RWPE2 (cell line): ENCODE measurements at regions not wholly inside any gene's neighbourhood (a gene's known extent, or its start where the extent isn't known, plus 50 kb on each side); places are given as distances from the start of the nearest gene placed in this dataset.

Source experiments
- ATAC-seq: fragments of 200-7000 bp; cut with Tn5 transposase; 3 replicates; pipeline ENCODE4 v1.9.1; 2021; ENCODE audit warnings: low read depth
- DNase-seq: peaks from one replicate; pipeline ENCODE4 v3.0.0-alpha.2; 2020; ENCODE audit warnings: low spot score
- H3K27ac ChIP-seq: fragments of 450-650 bp; 2 replicates; pipeline ENCODE4 v1.5.1; 2017; ENCODE audit warnings: mild to moderate bottlenecking; ENCODE audit not compliant: poor library complexity, severe bottlenecking
- H3K27me3 ChIP-seq: fragments of 250-450 bp; sonication (Bioruptor Pico); 2 replicates; pipeline ENCODE4 v1.5.1; 2021; ENCODE audit warnings: mild to moderate bottlenecking, moderate library complexity; ENCODE audit not compliant: insufficient read depth, poor library complexity, severe bottlenecking
- H3K36me3 ChIP-seq: fragments of 250-450 bp; sonication (Bioruptor Pico); 2 replicates; pipeline ENCODE4 v1.5.1; 2020; ENCODE audit warnings: low read depth, mild to moderate bottlenecking, moderate library complexity
- H3K4me1 ChIP-seq: fragments of 250-450 bp; sonication (Bioruptor Pico); 2 replicates; pipeline ENCODE4 v1.5.1; 2021; ENCODE audit warnings: mild to moderate bottlenecking, moderate library complexity; ENCODE audit not compliant: insufficient read depth, poor library complexity, severe bottlenecking
- H3K4me3 ChIP-seq: fragments of 250-450 bp; sonication (Bioruptor Pico); 2 replicates; pipeline ENCODE4 v1.5.1; 2021; ENCODE audit warnings: mild to moderate bottlenecking, moderate library complexity; ENCODE audit not compliant: severe bottlenecking
- H3K9me3 ChIP-seq: fragments of 250-450 bp; sonication (Bioruptor Pico); 2 replicates; pipeline ENCODE4 v1.5.1; 2021; ENCODE audit warnings: mild to moderate bottlenecking, moderate library complexity; ENCODE audit not compliant: severe bottlenecking
- TF ChIP-seq, protein P1 (sequence below): fragments of 450-650 bp; IDR thresholded peaks from one replicate; pipeline ENCODE4 v1.5.1; 2017; ENCODE audit warnings: mild to moderate bottlenecking, moderate library complexity; ENCODE audit not compliant: poor library complexity, severe bottlenecking

DNA sequence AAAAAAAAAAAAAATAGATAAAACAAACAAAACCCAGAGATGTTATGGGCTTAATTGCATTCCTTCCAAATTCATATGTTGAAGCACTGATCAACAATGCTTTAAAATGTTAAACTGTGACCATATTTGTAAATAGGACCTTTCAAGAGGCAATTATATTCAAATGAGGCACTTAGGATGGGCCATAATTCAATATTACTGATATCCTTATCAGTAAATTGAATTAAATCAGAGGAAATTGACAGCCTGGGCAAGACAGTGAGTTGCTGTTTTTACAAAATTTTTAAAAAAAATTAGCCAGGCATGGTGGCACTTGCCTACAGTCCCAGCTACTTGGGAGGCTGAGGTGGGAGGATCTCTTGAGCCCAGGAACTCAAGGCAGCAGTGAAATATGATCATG is 364.1 kb downstream of the GJA1 start:
- TF ChIP-seq, protein P1, sequence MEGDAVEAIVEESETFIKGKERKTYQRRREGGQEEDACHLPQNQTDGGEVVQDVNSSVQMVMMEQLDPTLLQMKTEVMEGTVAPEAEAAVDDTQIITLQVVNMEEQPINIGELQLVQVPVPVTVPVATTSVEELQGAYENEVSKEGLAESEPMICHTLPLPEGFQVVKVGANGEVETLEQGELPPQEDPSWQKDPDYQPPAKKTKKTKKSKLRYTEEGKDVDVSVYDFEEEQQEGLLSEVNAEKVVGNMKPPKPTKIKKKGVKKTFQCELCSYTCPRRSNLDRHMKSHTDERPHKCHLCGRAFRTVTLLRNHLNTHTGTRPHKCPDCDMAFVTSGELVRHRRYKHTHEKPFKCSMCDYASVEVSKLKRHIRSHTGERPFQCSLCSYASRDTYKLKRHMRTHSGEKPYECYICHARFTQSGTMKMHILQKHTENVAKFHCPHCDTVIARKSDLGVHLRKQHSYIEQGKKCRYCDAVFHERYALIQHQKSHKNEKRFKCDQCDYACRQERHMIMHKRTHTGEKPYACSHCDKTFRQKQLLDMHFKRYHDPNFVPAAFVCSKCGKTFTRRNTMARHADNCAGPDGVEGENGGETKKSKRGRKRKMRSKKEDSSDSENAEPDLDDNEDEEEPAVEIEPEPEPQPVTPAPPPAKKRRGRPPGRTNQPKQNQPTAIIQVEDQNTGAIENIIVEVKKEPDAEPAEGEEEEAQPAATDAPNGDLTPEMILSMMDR, result no peak
- ATAC-seq (no peak), DNase-seq (no peak)
- Histone ChIP-seq H3K4me1 (peaks cover 5% of the 10 kb centered on the region), H3K9me3 (no peaks in the 10 kb centered on the region), H3K4me3 (no peak overlapping the region), H3K27ac (no peak overlapping the region), H3K36me3 (no peaks in the 10 kb centered on the region), H3K27me3 (no peaks in the 10 kb centered on the region)

DNA sequence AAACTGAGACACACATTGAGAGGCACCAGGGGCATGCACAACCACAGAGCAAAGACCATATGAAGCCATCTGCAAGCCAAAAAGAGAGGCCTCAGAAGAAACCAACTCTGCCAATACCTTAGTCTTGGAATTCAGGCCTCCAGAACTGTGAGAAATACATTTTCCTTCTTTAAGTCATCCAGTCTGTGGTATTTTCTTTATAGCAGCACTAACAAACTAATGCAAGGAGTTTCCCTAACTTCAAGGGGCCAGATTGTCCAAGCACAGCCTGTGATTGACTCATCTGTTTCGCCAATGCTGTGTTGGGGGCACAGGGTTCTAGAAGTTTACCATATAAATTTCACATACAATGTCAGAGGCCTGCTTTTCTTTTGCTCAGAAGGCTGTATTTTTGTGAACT is 364.6 kb downstream of the GJA1 start:
- no peak overlapping the region for H3K27ac ChIP-seq
- no peaks in the 10 kb centered on the region for H3K9me3 ChIP-seq
- H3K4me3 ChIP-seq, result no peak overlapping the region
- H3K36me3 ChIP-seq, result no peaks in the 10 kb centered on the region
- TF ChIP-seq, protein P1, result no peak
- no peaks in the 10 kb centered on the region for H3K27me3 ChIP-seq
- ATAC-seq, result no peak
- DNase-seq, result no peak
- peaks cover under 1% of the 10 kb centered on the region for H3K4me1 ChIP-seq

DNA sequence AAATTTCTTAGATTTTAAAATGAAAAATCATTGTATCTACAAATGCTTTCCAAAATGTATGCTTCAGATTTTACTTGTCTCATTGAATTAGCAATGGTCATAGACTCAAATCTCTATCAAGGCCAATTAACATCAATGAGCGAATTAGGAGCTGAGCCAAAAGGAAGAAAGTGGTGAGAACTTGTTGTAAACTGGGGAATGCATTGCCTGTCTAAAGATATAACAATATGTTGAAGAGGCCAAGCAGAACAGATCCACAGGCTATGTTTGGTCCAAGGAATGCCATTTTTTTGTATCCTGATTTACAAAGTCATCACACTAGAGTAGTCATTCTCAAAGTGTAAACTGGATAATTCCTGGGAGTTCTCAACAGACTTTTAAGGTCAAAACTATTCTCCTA is 370.7 kb downstream of the GJA1 start:
- H3K27me3 ChIP-seq, result no peaks in the 10 kb centered on the region
- DNase-seq (no peak), ATAC-seq (no peak)
- H3K36me3 ChIP-seq, result no peaks in the 10 kb centered on the region
- H3K9me3 ChIP-seq, result no peaks in the 10 kb centered on the region
- no peaks in the 10 kb centered on the region for H3K4me1 ChIP-seq
- TF ChIP-seq, protein P1, result no peak
- H3K27ac ChIP-seq, result no peak overlapping the region
- H3K4me3 ChIP-seq, result no peak overlapping the region

GRCh38 chr6:121809211-121809610 is 373.8 kb downstream of the GJA1 start:
- Histone ChIP-seq H3K4me1 (no peaks in the 10 kb centered on the region), H3K36me3 (no peaks in the 10 kb centered on the region), H3K27me3 (no peaks in the 10 kb centered on the region), H3K9me3 (no peaks in the 10 kb centered on the region), H3K4me3 (no peak overlapping the region), H3K27ac (no peak overlapping the region)
- ATAC-seq, result no peak
- TF ChIP-seq, protein P1, result no peak
- no peak for DNase-seq

- no peak overlapping the region for H3K27ac ChIP-seq
- ATAC-seq, result no peak
- H3K4me3 ChIP-seq, result no peak overlapping the region
- H3K4me1 ChIP-seq, result no peaks in the 10 kb centered on the region
- H3K36me3 ChIP-seq, result no peaks in the 10 kb centered on the region
- TF ChIP-seq, protein P1, result no peak
- H3K27me3 ChIP-seq, result no peaks in the 10 kb centered on the region
- no peaks in the 10 kb centered on the region for H3K9me3 ChIP-seq
- no peak for DNase-seq
Observed at GRCh38 chr6:121810158-121811032, 374.9 kb downstream of the GJA1 start.
